PC-3 (cell line): ENCODE measurements at regions not wholly inside any gene's neighbourhood (a gene's known extent, or its start where the extent isn't known, plus 50 kb on each side); places are given as distances from the start of the nearest gene placed in this dataset.

Experiments used
- ATAC-seq: fragments of 200-7000 bp; cut with Tn5 transposase; 2 replicates; pipeline ENCODE4 v1.9.1; 2020; ENCODE audit warnings: mild to moderate bottlenecking, moderate library complexity
- BruUV-seq: library from RNA; stranded (reverse); fragments of 400-500 nt; replicated peaks from 2 replicates; lab custom pipeline; 2021; lab: Mats Ljungman, UMichigan
- CTCF ChIA-PET: fragments of 300-600 bp; sonication (Branson Sonifier 250); formaldehyde crosslinking; loops from one replicate; lab custom pipeline; 2022; ENCODE audit warnings: antibody characterized with exemption; lab: Charles Lee
- POLR2A ChIA-PET: fragments of 300-600 bp; sonication (Branson Sonifier 250); formaldehyde crosslinking; loops from one replicate; lab custom pipeline; 2022; ENCODE audit warnings: antibody characterized with exemption; ENCODE audit not compliant: unreplicated experiment; lab: Charles Lee
- DNase-seq: peaks from one replicate; pipeline ENCODE4 v3.0.0-alpha.2; 2015
- H2AFZ ChIP-seq: fragments of 300-600 bp; sonication (generic); 2 replicates; pipeline ENCODE4 v1.6.0; 2016; ENCODE audit warnings: antibody characterized with exemption, low read length
- H3F3A ChIP-seq: fragments of 300-600 bp; sonication (generic); one replicate; pipeline ENCODE4 v1.6.0; 2017; ENCODE audit warnings: antibody characterized with exemption, low read length, control low read depth, mild to moderate bottlenecking; ENCODE audit not compliant: unreplicated experiment
- H3K27ac ChIP-seq: fragments of 300-600 bp; sonication (generic); 2 replicates; pipeline ENCODE4 v1.5.1; 2016; ENCODE audit warnings: mild to moderate bottlenecking, low read length
- H3K27me3 ChIP-seq: fragments of 300-600 bp; sonication (generic); 2 replicates; pipeline ENCODE4 v1.6.1; 2016; ENCODE audit warnings: low read length, mixed read lengths
- H3K36me3 ChIP-seq: fragments of 300-600 bp; sonication (generic); 2 replicates; pipeline ENCODE4 v1.6.1; 2016; ENCODE audit warnings: low read depth, mixed run types, low read length, mixed read lengths
- H3K4me1 ChIP-seq: fragments of 300-600 bp; sonication (generic); 2 replicates; pipeline ENCODE4 v1.5.1; 2016; ENCODE audit warnings: low read length; ENCODE audit not compliant: insufficient read depth
- H3K4me2 ChIP-seq: fragments of 300-600 bp; sonication (generic); 2 replicates; pipeline ENCODE4 v1.6.0; 2016; ENCODE audit warnings: low read length
- H3K4me3 ChIP-seq: fragments of 300-600 bp; sonication (generic); 2 replicates; pipeline ENCODE4 v1.5.1; 2016; ENCODE audit warnings: mild to moderate bottlenecking, low read length, mixed read lengths
- H3K79me2 ChIP-seq: fragments of 300-600 bp; sonication (generic); 2 replicates; pipeline ENCODE4 v1.6.1; 2017; ENCODE audit warnings: low read length, mixed read lengths
- H3K9ac ChIP-seq: fragments of 300-600 bp; sonication (generic); 2 replicates; pipeline ENCODE4 v1.6.0; 2016; ENCODE audit warnings: mild to moderate bottlenecking, low read length
- H3K9me2 ChIP-seq: fragments of 300-600 bp; sonication (generic); replicated peaks from 2 replicates; pipeline ENCODE4 v1.6.1; 2016; ENCODE audit warnings: mixed run types, low read length, mixed read lengths
- H3K9me3 ChIP-seq: fragments of 300-600 bp; sonication (generic); 2 replicates; pipeline ENCODE4 v1.6.1; 2016; ENCODE audit warnings: low read length, mixed read lengths
- H4K20me1 ChIP-seq: fragments of 300-600 bp; sonication (generic); 2 replicates; pipeline ENCODE4 v1.6.1; 2016; ENCODE audit warnings: low read length, mixed read lengths
- EZH2 ChIP-seq: fragments of 300-600 bp; sonication (generic); IDR thresholded peaks from one replicate; pipeline ENCODE4 v1.6.1; 2017; ENCODE audit warnings: antibody characterized with exemption, mild to moderate bottlenecking, low read length; ENCODE audit not compliant: unreplicated experiment
- EZH2phosphoT487 ChIP-seq: fragments of 300-600 bp; sonication (generic); IDR thresholded peaks from 2 replicates; pipeline ENCODE4 v1.6.1; 2018; ENCODE audit warnings: mild to moderate bottlenecking, antibody characterized with exemption, low read length, borderline replicate concordance
- intact Hi-C: fragments of 100-400 bp; cut with micrococcal nuclease; formaldehyde crosslinking; loops from 2 replicates; pipeline ENCODE4 v1.9.0; 2023
- TF ChIP-seq, protein P1 (sequence below): fragments of 300-600 bp; sonication (generic); conservative IDR thresholded peaks from 2 replicates; pipeline ENCODE4 v1.5.1; 2017; ENCODE audit warnings: antibody characterized with exemption, low read depth, mild to moderate bottlenecking, low read length

DNA sequence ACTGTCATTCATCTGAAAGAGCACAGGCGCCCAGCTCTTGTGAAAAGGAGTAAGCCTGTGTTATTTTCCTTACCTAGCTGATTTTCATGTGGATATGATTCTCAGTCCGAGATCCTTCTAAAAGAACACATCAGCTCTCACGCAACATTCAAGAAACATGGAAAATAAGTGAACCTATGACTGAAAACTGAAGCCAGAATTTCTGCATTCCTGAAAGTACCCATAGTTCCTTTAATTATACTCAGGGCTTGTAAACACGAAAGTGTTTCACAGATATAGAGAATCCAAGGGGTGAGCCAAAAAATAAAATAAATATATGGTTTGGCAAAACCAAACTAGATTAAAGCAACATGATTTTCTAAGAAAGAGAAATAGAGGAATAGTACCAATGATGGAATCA lies 100.8 kb upstream of the CHMP2B start:
- DNase-seq (no peak), ATAC-seq (no peak)
- Histone ChIP-seq H3K9me2 (0 out of 2 replicates have a peak, but pooled peaks cover 4% of the 10 kb centered on the region), H3K9ac (no peak overlapping the region), H3K27ac (no peak overlapping the region), H3K4me1 (peaks cover 5% of the 10 kb centered on the region; the same call in 1 of the 2 replicates), H3F3A (no peaks in the 10 kb centered on the region), H3K27me3 (no peaks in the 10 kb centered on the region), H3K9me3 (no peaks in the 10 kb centered on the region), H3K4me2 (no peak overlapping the region), H3K4me3 (no peak overlapping the region), H3K79me2 (no peaks in the 10 kb centered on the region), H2AFZ (no peak overlapping the region), H3K36me3 (no peaks in the 10 kb centered on the region), H4K20me1 (no peaks in the 10 kb centered on the region)
- intact Hi-C loops = no loop called here
- no TSS peak for BruUV-seq
- CTCF ChIA-PET = no interaction called here
- TF ChIP-seq EZH2 (no peak), EZH2phosphoT487 (no peak)
- TF ChIP-seq, protein P1, sequence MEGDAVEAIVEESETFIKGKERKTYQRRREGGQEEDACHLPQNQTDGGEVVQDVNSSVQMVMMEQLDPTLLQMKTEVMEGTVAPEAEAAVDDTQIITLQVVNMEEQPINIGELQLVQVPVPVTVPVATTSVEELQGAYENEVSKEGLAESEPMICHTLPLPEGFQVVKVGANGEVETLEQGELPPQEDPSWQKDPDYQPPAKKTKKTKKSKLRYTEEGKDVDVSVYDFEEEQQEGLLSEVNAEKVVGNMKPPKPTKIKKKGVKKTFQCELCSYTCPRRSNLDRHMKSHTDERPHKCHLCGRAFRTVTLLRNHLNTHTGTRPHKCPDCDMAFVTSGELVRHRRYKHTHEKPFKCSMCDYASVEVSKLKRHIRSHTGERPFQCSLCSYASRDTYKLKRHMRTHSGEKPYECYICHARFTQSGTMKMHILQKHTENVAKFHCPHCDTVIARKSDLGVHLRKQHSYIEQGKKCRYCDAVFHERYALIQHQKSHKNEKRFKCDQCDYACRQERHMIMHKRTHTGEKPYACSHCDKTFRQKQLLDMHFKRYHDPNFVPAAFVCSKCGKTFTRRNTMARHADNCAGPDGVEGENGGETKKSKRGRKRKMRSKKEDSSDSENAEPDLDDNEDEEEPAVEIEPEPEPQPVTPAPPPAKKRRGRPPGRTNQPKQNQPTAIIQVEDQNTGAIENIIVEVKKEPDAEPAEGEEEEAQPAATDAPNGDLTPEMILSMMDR = no peak
- POLR2A ChIA-PET = no interaction called here

DNA sequence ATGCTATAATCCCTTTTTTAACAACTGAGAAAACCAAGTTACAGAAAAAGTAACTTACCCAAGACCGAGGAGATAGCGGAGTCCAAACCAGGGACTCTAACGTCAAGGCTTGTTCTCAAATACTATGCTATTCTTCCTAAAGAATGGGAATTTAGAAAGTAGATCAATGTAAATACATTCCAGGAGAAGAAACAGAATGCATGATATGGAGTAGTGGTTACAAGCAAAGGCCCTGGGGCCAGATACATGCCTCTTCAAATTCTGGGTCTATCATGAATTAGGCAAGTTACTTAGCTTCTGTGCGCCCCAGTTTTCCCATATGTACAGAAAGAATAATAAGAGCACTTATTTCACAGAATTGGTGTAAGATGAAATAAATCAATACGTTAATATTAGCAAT lies 102.0 kb upstream of the CHMP2B start:
- Histone ChIP-seq H3K79me2 (no peaks in the 10 kb centered on the region), H4K20me1 (no peaks in the 10 kb centered on the region), H3K27ac (no peak overlapping the region), H3K4me1 (peaks cover 16% of the 10 kb centered on the region), H3F3A (no peaks in the 10 kb centered on the region), H3K27me3 (no peaks in the 10 kb centered on the region), H3K9ac (no peak overlapping the region), H3K36me3 (no peaks in the 10 kb centered on the region), H3K9me2 (0 out of 2 replicates have a peak, but pooled peaks cover 4% of the 10 kb centered on the region), H3K4me2 (no peak overlapping the region), H3K4me3 (no peak overlapping the region), H2AFZ (no peak overlapping the region), H3K9me3 (no peaks in the 10 kb centered on the region)
- ChIA-PET CTCF (no interaction called here), POLR2A (no interaction called here)
- TF ChIP-seq, protein P1 = no peak
- TF ChIP-seq EZH2phosphoT487 = no peak
- BruUV-seq = no TSS peak
- DNase-seq (no peak), ATAC-seq (no peak)
- intact Hi-C loops = no loop called here

DNA sequence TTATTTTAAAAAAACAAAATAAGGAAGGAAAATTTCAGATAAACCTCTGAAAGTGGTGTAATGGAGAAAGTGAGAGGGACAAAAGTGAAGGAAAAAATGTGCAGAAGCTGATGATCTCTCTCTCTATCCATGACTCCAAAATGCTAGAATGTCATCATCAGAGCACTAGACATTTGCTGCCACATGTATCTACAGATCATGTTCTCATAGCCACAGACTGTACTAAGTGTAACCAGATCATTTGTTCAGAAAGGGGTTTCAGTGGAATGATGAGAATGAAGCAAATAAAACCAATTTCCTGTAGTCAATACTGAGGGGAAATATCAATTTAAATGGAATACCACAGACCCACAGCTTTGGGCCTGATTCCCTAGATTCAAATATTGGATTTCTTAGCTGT lies 104.3 kb upstream of the CHMP2B start:
- H3K36me3 ChIP-seq = no peaks in the 10 kb centered on the region

More for the DNA sequence above, 104.3 kb upstream of the CHMP2B start:
- DNase-seq (no peak), ATAC-seq (no peak)
- no peak overlapping the region for H2AFZ ChIP-seq
- intact Hi-C loops = no loop called here
- CTCF ChIA-PET = no interaction called here
- no peak overlapping the region for H3K4me2 ChIP-seq
- H3K4me1 ChIP-seq = peaks cover 18% of the 10 kb centered on the region
- POLR2A ChIA-PET = no interaction called here
- no peaks in the 10 kb centered on the region for H3K27me3 ChIP-seq
- H3K9me2 ChIP-seq = 0 out of 2 replicates have a peak, but pooled peaks cover 4% of the 10 kb centered on the region
- no peaks in the 10 kb centered on the region for H3K79me2 ChIP-seq
- BruUV-seq = no TSS peak
- H4K20me1 ChIP-seq = no peaks in the 10 kb centered on the region
- no peaks in the 10 kb centered on the region for H3F3A ChIP-seq
- no peak overlapping the region for H3K4me3 ChIP-seq
- H3K9me3 ChIP-seq = no peaks in the 10 kb centered on the region
- no peak overlapping the region for H3K9ac ChIP-seq
- TF ChIP-seq EZH2phosphoT487 = no peak
- TF ChIP-seq EZH2 = no peak
- TF ChIP-seq, protein P1 = no peak
- H3K27ac ChIP-seq = no peak overlapping the region
